ENCODE measurements at regions not wholly inside any gene's neighbourhood (a gene's known extent, or its start where the extent isn't known, plus 50 kb on each side); places are given as distances from the start of the nearest gene placed in this dataset.

- 94% methylated on average over 1 of the region's 1 CpG for WGBS
- H3K9me3 ChIP-seq (ENCODE audit: control insufficient read depth, low read length) = no peaks in the 10 kb centered on the region
- ATAC-seq (no peak), DNase-seq (no peak)
- intact Hi-C loops (cut with DNase I) = loop anchor here in 1 of 4 donors (5.0 kb wide), 1 partner anchor 180 kb away; no protein-coding TSS in a partner anchor
- no peak overlapping the region for H3K4me3 ChIP-seq (ENCODE audit: low read length)
- no peaks in the 10 kb centered on the region for H3K4me1 ChIP-seq (ENCODE audit: control insufficient read depth, insufficient read depth, low read length)
- no peaks in the 10 kb centered on the region for H3K27me3 ChIP-seq (ENCODE audit: control insufficient read depth, insufficient read depth)
- no peak overlapping the region for H3K27ac ChIP-seq (ENCODE audit: low read length)
These were observed 129.7 kb upstream of the FBN2 start for GRCh38 chr5:128667751-128668150.

- no peaks in the 10 kb centered on the region for H3K4me1 ChIP-seq (ENCODE audit: control insufficient read depth, insufficient read depth, low read length)
- no peak overlapping the region for H3K4me3 ChIP-seq (ENCODE audit: low read length)
- ATAC-seq = no peak
- intact Hi-C loops (cut with DNase I) = loop anchor here in 1 of 4 donors (5.0 kb wide), 1 partner anchor 178 kb away; no protein-coding TSS in a partner anchor
- no peaks in the 10 kb centered on the region for H3K27me3 ChIP-seq (ENCODE audit: control insufficient read depth, insufficient read depth)
- no peak overlapping the region for H3K27ac ChIP-seq (ENCODE audit: low read length)
- no peaks in the 10 kb centered on the region for H3K9me3 ChIP-seq (ENCODE audit: control insufficient read depth, low read length)
- DNase-seq = no peak
- 92% methylated on average over 6 of the region's 6 CpGs for WGBS
These were observed 130.9 kb upstream of the FBN2 start for GRCh38 chr5:128668921-128669320.

GRCh38 chr5:128669803-128670202 lies 131.8 kb upstream of the FBN2 start:
- no peak overlapping the region for H3K4me3 ChIP-seq (ENCODE audit: low read length)
- no peaks in the 10 kb centered on the region for H3K4me1 ChIP-seq (ENCODE audit: control insufficient read depth, insufficient read depth, low read length)
- intact Hi-C loops (cut with DNase I) = loop anchor here in 2 of 4 donors (5.0 to 10.0 kb wide), 2 partner anchors 175 to 177 kb away; no protein-coding TSS in a partner anchor
- DNase-seq (peak in 1 of 3 donors; percentile 10), ATAC-seq (no peak)
- no peaks in the 10 kb centered on the region for H3K9me3 ChIP-seq (ENCODE audit: control insufficient read depth, low read length)
- H3K27me3 ChIP-seq (ENCODE audit: control insufficient read depth, insufficient read depth) = no peaks in the 10 kb centered on the region
- H3K27ac ChIP-seq (ENCODE audit: low read length) = no peak overlapping the region
- 85% methylated on average over 2 of the region's 2 CpGs for WGBS

- intact Hi-C loops (cut with DNase I) = loop anchor here in 1 of 4 donors (10.0 kb wide), 1 partner anchor 173 kb away; no protein-coding TSS in a partner anchor
- WGBS = 45% methylated on average over 2 of the region's 2 CpGs
- no peaks in the 10 kb centered on the region for H3K4me1 ChIP-seq (ENCODE audit: control insufficient read depth, insufficient read depth, low read length)
These were observed 133.9 kb upstream of the FBN2 start for GRCh38 chr5:128671943-128672342.

GRCh38 chr5:128673000-128673399 lies 135.0 kb upstream of the FBN2 start:
- H3K4me1 ChIP-seq (ENCODE audit: control insufficient read depth, insufficient read depth, low read length) = no peaks in the 10 kb centered on the region
- no peaks in the 10 kb centered on the region for H3K27me3 ChIP-seq (ENCODE audit: control insufficient read depth, insufficient read depth)
- ATAC-seq (no peak), DNase-seq (no peak)
- intact Hi-C loops (cut with DNase I) = loop anchor here in 1 of 4 donors (10.0 kb wide), 1 partner anchor 172 kb away; no protein-coding TSS in a partner anchor
- no peaks in the 10 kb centered on the region for H3K9me3 ChIP-seq (ENCODE audit: control insufficient read depth, low read length)
- no peak overlapping the region for H3K4me3 ChIP-seq (ENCODE audit: low read length)
- 54% methylated on average over 3 of the region's 3 CpGs for WGBS
- no peak overlapping the region for H3K27ac ChIP-seq (ENCODE audit: low read length)

More at GRCh38 chr5:128671943-128672342, 133.9 kb upstream of the FBN2 start:
- H3K27ac ChIP-seq (ENCODE audit: low read length) = no peak overlapping the region
- H3K4me3 ChIP-seq (ENCODE audit: low read length) = no peak overlapping the region
- ATAC-seq (no peak), DNase-seq (no peak)
- no peaks in the 10 kb centered on the region for H3K27me3 ChIP-seq (ENCODE audit: control insufficient read depth, insufficient read depth)
- H3K9me3 ChIP-seq (ENCODE audit: control insufficient read depth, low read length) = no peaks in the 10 kb centered on the region

GRCh38 chr5:128673411-128673957 lies 135.4 kb upstream of the FBN2 start:
- 76% methylated on average over 1 of the region's 1 CpG for WGBS
- DNase-seq (no peak), ATAC-seq (no peak)
- Histone ChIP-seq H3K4me1 (ENCODE audit: control insufficient read depth, insufficient read depth, low read length) (no peaks in the 10 kb centered on the region), H3K9me3 (ENCODE audit: control insufficient read depth, low read length) (no peaks in the 10 kb centered on the region), H3K27ac (ENCODE audit: low read length) (no peak overlapping the region), H3K27me3 (ENCODE audit: control insufficient read depth, insufficient read depth) (no peaks in the 10 kb centered on the region), H3K4me3 (ENCODE audit: low read length) (no peak overlapping the region)
- intact Hi-C loops (cut with DNase I) = loop anchor here in 1 of 4 donors (10.0 kb wide), 1 partner anchor 171 kb away; no protein-coding TSS in a partner anchor

GRCh38 chr5:128673970-128674369 lies 135.9 kb upstream of the FBN2 start:
- intact Hi-C loops (cut with DNase I) = loop anchor here in 1 of 4 donors (10.0 kb wide), 1 partner anchor 171 kb away; no protein-coding TSS in a partner anchor
- ATAC-seq = no peak
- H3K27ac ChIP-seq (ENCODE audit: low read length) = no peak overlapping the region
- H3K4me1 ChIP-seq (ENCODE audit: control insufficient read depth, insufficient read depth, low read length) = no peaks in the 10 kb centered on the region
- no peaks in the 10 kb centered on the region for H3K27me3 ChIP-seq (ENCODE audit: control insufficient read depth, insufficient read depth)
- H3K4me3 ChIP-seq (ENCODE audit: low read length) = no peak overlapping the region
- 90% methylated on average over 3 of the region's 3 CpGs for WGBS
- DNase-seq = no peak
- no peaks in the 10 kb centered on the region for H3K9me3 ChIP-seq (ENCODE audit: control insufficient read depth, low read length)

GRCh38 chr5:128674837-128675446 lies 136.9 kb upstream of the FBN2 start:
- DNase-seq = peak in 1 of 3 donors; percentile 43
- WGBS = 61% methylated on average over 3 of the region's 3 CpGs
- intact Hi-C loops (cut with DNase I) = loop anchor here in 1 of 4 donors (10.0 kb wide), 1 partner anchor 170 kb away; no protein-coding TSS in a partner anchor
- Histone ChIP-seq H3K27me3 (ENCODE audit: control insufficient read depth, insufficient read depth) (no peaks in the 10 kb centered on the region), H3K9me3 (ENCODE audit: control insufficient read depth, low read length) (no peaks in the 10 kb centered on the region), H3K27ac (ENCODE audit: low read length) (no peak overlapping the region), H3K4me1 (ENCODE audit: control insufficient read depth, insufficient read depth, low read length) (no peaks in the 10 kb centered on the region), H3K4me3 (ENCODE audit: low read length) (no peak overlapping the region)
- no peak for ATAC-seq

- no peak overlapping the region for H3K27ac ChIP-seq (ENCODE audit: low read length)
- ATAC-seq = no peak
- WGBS = 79% methylated on average over 5 of the region's 5 CpGs
These were observed 143.1 kb upstream of the FBN2 start for GRCh38 chr5:128681096-128681495.

GRCh38 chr5:128681764-128682592 lies 143.9 kb upstream of the FBN2 start:
- H3K4me3 ChIP-seq (ENCODE audit: low read length) = no peak overlapping the region
- 28% methylated on average over 7 of the region's 7 CpGs for WGBS
- no peak for ATAC-seq
- intact Hi-C loops (cut with DNase I) = no loop called here
- no peaks in the 10 kb centered on the region for H3K9me3 ChIP-seq (ENCODE audit: control insufficient read depth, low read length)
- H3K4me1 ChIP-seq (ENCODE audit: control insufficient read depth, insufficient read depth, low read length) = no peaks in the 10 kb centered on the region
- H3K27ac ChIP-seq (ENCODE audit: low read length) = no peak overlapping the region
- DNase-seq = no peak
- H3K27me3 ChIP-seq (ENCODE audit: control insufficient read depth, insufficient read depth) = no peaks in the 10 kb centered on the region

More at GRCh38 chr5:128681096-128681495, 143.1 kb upstream of the FBN2 start:
- DNase-seq = no peak
- Histone ChIP-seq H3K4me1 (ENCODE audit: control insufficient read depth, insufficient read depth, low read length) (no peaks in the 10 kb centered on the region), H3K9me3 (ENCODE audit: control insufficient read depth, low read length) (no peaks in the 10 kb centered on the region), H3K4me3 (ENCODE audit: low read length) (no peak overlapping the region), H3K27me3 (ENCODE audit: control insufficient read depth, insufficient read depth) (no peaks in the 10 kb centered on the region)
- intact Hi-C loops (cut with DNase I) = no loop called here

- ATAC-seq (no peak), DNase-seq (no peak)
- H3K27ac ChIP-seq (ENCODE audit: low read length) = no peak overlapping the region
These were observed 144.6 kb upstream of the FBN2 start for GRCh38 chr5:128682669-128683068.

More at GRCh38 chr5:128682669-128683068, 144.6 kb upstream of the FBN2 start:
- no peaks in the 10 kb centered on the region for H3K4me1 ChIP-seq (ENCODE audit: control insufficient read depth, insufficient read depth, low read length)
- no peaks in the 10 kb centered on the region for H3K27me3 ChIP-seq (ENCODE audit: control insufficient read depth, insufficient read depth)
- no peaks in the 10 kb centered on the region for H3K9me3 ChIP-seq (ENCODE audit: control insufficient read depth, low read length)
- intact Hi-C loops (cut with DNase I) = no loop called here
- WGBS = 71% methylated on average over 2 of the region's 2 CpGs
- H3K4me3 ChIP-seq (ENCODE audit: low read length) = no peak overlapping the region
